Kasumi-1 (cell line): ENCODE measurements at regions not wholly inside any gene's neighbourhood (a gene's known extent, or its start where the extent isn't known, plus 50 kb on each side); places are given as distances from the start of the nearest gene placed in this dataset.
"Not testable (repeated sequence)": the region's sequence is repeated elsewhere in the genome, so short reads cannot be mapped to it uniquely, and the experiment has no call there.

ENCODE experiments used
- DNase-seq, 2 experiments: peaks; one replicate each; lab custom pipeline; 2025; lab: John Stamatoyannopoulos, UW

- DNase-seq = not testable (repeated sequence)
Observed at GRCh38 chr16:13336907-13337881, 435.8 kb downstream of the SHISA9 start.

DNA sequence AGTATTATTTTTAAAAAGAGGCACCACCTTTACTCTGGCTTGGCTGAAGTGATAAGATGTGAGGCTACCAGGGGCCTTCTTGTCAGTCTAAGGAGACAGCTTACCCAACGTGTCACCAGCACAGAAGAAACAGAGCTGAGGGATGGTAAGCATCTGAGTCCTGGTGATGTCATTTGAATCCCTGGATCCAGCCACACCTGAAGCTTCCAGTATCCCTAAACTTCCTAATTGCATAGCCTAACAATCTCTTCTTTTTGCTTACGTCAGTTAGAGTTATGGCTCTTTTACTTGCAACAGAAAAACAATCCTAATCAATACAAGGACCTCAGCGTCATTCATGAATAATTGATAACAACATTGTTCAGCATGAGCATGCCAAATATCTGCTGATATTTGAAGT, 436.6 kb downstream of the SHISA9 start:
- DNase-seq = no peak

GRCh38 chr16:13342675-13343074, 441.3 kb downstream of the SHISA9 start:
- no peak for DNase-seq

DNA sequence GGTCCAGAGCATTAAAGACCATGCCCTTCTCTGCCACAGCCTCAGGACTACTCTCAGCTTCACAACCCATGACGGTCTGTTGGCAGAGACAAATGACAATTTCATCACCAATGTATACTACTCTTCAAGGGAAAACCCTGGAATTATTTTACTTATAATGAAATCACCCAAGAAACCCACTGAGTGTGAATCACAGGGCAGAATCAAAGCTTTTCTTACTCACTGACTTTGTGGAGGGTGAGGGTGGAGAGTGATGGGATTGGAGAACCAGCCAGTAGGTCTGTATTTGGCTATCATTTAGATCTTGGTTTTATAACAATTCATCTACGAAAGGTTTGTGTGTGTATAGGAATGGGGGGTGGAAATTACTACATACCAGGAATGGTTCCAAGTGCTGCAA, 442.6 kb downstream of the SHISA9 start:
- DNase-seq = no peak

DNA sequence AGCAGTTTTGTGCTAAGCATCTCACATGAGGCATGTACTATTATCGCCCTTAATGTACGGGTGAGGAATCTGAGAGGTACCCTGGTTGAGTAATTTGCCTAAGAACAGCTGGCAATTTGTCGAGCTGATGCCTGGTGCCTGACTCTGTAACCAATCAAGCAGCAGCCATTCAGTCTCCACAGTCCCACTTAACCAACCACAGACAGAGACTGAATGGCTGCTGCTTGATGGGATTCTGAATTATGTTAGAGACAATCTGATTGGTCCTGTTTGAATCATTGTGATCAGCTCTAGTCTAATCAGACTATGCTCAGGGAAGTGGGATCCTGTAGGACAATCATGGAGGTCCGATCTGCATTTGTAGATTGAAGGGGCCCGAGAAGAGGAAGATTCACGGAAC, 447.0 kb downstream of the SHISA9 start:
- no peak for DNase-seq

GRCh38 chr16:13350000-13350399, 448.6 kb downstream of the SHISA9 start:
- DNase-seq = no peak

GRCh38 chr16:13351181-13351580, 449.8 kb downstream of the SHISA9 start:
- no peak for DNase-seq

- no peak for DNase-seq
Observed at GRCh38 chr16:13351601-13352217, 450.3 kb downstream of the SHISA9 start.

- DNase-seq = not testable (repeated sequence)
Observed at GRCh38 chr16:13352796-13353195, 451.4 kb downstream of the SHISA9 start.

DNA sequence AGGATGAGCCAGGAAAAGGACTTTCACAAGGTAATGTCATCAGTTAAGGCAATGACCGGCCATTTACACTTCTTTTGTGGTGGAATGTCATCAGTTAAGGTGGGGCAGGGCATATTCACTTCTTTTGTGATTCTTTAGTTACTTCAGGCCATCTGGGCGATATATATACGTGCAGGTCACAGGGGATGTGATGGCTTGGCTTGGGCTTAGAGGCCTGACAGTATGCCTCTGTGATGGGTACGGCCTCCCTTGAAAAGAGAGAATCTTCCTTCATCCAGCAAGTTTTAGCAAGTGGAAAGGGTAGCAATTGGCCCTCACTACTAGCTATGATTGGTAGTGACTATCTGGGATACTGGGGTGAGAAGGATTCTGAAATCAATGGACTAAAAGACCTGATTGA, 456.4 kb downstream of the SHISA9 start:
- DNase-seq = not testable (repeated sequence)

- no peak for DNase-seq
Observed at GRCh38 chr16:13359835-13360234, 458.4 kb downstream of the SHISA9 start.

- DNase-seq = no peak
Observed at GRCh38 chr16:13372421-13372820, 471.0 kb downstream of the SHISA9 start.

DNA sequence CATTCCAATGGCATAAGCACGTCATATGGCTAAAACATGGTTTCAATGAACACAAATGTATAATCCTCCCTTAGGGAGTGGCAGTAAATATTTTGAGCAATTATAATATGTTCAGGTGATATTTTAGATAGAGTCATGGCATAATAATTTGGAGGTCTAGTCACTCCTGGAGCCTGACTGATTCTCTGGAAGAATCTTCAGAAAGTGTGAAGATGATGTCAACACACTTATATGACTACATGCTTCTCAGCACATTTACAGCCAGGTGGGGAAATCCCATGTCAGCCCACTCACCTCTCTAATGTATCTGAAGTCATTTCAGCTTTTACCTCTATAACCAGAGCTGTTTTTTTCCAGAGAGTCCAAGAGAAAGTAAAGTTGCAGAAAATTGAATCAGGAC, 474.8 kb downstream of the SHISA9 start:
- no peak for DNase-seq

GRCh38 chr16:13377143-13377542, 475.7 kb downstream of the SHISA9 start:
- DNase-seq = no peak

GRCh38 chr16:13378151-13378550, 476.8 kb downstream of the SHISA9 start:
- DNase-seq = no peak

- no peak for DNase-seq
Observed at GRCh38 chr16:13379266-13379665, 477.9 kb downstream of the SHISA9 start.

DNA sequence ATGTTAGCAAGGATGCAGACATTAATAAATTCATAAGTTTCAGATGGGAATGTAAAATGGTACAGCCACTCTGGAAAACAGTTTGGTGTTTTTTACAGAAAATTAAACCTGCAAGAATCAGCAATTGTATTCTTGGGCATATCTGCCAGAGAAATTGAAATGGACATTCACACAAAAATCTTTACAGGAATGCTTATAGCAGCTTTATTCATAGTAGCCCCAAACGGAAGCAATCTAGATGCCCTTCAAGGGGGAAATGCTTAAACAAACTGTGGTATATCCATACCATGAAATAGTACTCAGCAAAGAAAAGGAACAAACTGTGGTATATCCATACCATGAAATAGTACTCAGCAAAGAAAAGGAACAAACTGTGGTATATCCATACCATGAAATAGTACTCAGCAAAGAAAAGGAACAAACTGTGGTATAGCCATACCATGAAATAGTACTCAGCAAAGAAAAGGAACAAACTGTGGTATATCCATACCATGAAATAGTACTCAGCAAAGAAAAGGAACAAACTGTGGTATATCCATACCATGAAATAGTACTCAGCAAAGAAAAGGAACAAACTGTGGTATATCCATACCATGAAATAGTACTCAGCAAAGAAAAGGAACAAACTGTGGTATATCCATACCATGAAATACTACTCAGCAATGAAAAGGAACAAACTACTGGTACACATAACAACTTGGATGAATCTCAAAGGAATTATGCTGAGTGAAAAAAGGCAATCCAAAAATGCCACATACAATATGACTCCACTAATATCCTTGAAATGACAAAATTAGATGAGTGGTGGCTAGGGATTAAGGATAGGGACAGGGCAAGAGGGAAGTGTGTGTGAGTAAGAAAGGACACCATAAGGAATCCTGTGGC, 484.0 kb downstream of the SHISA9 start:
- not testable (repeated sequence) for DNase-seq

DNA sequence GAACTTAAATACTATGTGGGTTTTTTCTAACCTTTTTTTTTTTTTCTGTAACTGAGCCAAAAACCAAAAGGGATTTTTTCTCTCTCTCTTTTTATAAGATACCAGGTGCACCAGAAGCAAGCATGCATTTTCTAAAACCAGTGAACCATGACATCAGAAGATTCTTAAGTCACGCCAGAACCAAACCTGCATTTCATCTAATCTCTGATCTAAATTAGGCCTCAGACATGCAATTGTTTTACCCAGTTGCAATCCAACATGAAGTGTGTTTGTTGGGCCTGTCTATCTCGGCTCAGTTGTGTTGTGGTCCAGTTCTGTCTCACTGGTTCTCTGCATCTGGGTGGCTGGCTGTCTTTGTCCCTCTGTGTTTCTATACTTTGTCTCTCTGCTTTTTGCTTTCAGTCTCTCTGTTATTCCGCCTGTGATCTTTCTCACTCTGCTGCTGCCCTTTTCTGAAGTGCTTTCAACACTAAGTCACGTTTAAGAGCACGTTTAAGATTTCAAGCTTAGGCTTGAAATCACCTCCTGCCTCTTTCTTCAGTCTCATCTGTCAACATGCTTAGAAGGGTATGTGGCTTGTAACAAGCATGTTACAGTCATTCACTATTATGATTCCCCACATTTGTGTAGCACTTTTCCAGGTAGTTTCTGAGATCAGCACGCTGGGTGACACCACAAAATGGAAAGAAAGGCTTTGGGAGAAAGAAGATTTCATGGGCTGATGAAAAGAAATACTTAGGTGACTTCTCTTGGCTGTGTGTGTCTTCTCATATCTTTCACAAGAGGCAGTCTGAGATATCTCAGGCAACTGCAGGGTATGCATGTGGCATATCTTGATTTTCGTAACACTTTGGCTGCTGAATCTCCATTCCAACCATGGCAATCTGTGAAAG, 488.9 kb downstream of the SHISA9 start:
- no peak for DNase-seq

- no peak for DNase-seq
Observed at GRCh38 chr16:13390986-13391305, 489.5 kb downstream of the SHISA9 start.

GRCh38 chr16:13391337-13391736, 489.9 kb downstream of the SHISA9 start:
- DNase-seq = no peak

GRCh38 chr16:13392341-13392740, 490.9 kb downstream of the SHISA9 start:
- DNase-seq = no peak
